Activated CD4-positive, alpha-beta T cell treated with anti-CD3 and anti-CD28 coated beads, Interleukin-2, amount 50 U/mL, for 24 hours (primary cell): ENCODE measurements at regions not wholly inside any gene's neighbourhood (a gene's known extent, or its start where the extent isn't known, plus 50 kb on each side); places are given as distances from the start of the nearest gene placed in this dataset.
"Not testable (repeated sequence)": the region's sequence is repeated elsewhere in the genome, so short reads cannot be mapped to it uniquely, and the experiment has no call there.

ENCODE experiments used
- DNase-seq, 2 donors: peaks; one replicate each; pipeline ENCODE4 v3.0.0-alpha.2; 2020; ENCODE audit warnings: low read depth in 1 of 2, low spot score in 1 of 2

- DNase-seq, result no peak
These were observed 195.5 kb downstream of the BCL11A start for GRCh38 chr2:60357996-60358395.

GRCh38 chr2:60356346-60356745 lies 197.1 kb downstream of the BCL11A start:
- DNase-seq, result no peak

- no peak for DNase-seq
These were observed 197.6 kb downstream of the BCL11A start for GRCh38 chr2:60355849-60356261.

GRCh38 chr2:60354713-60355112 lies 198.7 kb downstream of the BCL11A start:
- DNase-seq, result no peak

- no peak for DNase-seq
These were observed 199.6 kb downstream of the BCL11A start for GRCh38 chr2:60353863-60354262.

GRCh38 chr2:60353406-60353800 lies 200.1 kb downstream of the BCL11A start:
- DNase-seq, result no peak

GRCh38 chr2:60352491-60353405 lies 200.7 kb downstream of the BCL11A start:
- no peak for DNase-seq

GRCh38 chr2:60351802-60352201 lies 201.7 kb downstream of the BCL11A start:
- DNase-seq, result no peak

- no peak for DNase-seq
These were observed 202.1 kb downstream of the BCL11A start for GRCh38 chr2:60351321-60351720.

GRCh38 chr2:60350791-60351190 lies 202.7 kb downstream of the BCL11A start:
- no peak for DNase-seq

GRCh38 chr2:60347781-60348180 lies 205.7 kb downstream of the BCL11A start:
- no peak for DNase-seq

GRCh38 chr2:60342491-60342890 lies 211.0 kb downstream of the BCL11A start:
- DNase-seq, result not testable (repeated sequence)

GRCh38 chr2:60341151-60341550 lies 212.3 kb downstream of the BCL11A start:
- DNase-seq, result no peak

GRCh38 chr2:60339286-60339685 lies 214.2 kb downstream of the BCL11A start:
- DNase-seq, result no peak

- DNase-seq, result no peak
These were observed 216.3 kb downstream of the BCL11A start for GRCh38 chr2:60337142-60337497.

- no peak for DNase-seq
These were observed 216.9 kb downstream of the BCL11A start for GRCh38 chr2:60336442-60337141.

- no peak for DNase-seq
These were observed 217.8 kb downstream of the BCL11A start for GRCh38 chr2:60335533-60336237.

GRCh38 chr2:60334610-60335009 lies 218.8 kb downstream of the BCL11A start:
- DNase-seq, result no peak

- DNase-seq, result no peak
These were observed 220.2 kb downstream of the BCL11A start for GRCh38 chr2:60333264-60333663.

GRCh38 chr2:60331115-60331809 lies 222.2 kb downstream of the BCL11A start:
- DNase-seq, result no peak

- no peak for DNase-seq
These were observed 224.2 kb downstream of the BCL11A start for GRCh38 chr2:60329225-60329624.
